ENCODE measurements at regions not wholly inside any gene's neighbourhood (a gene's known extent, or its start where the extent isn't known, plus 50 kb on each side); places are given as distances from the start of the nearest gene placed in this dataset.

DNA sequence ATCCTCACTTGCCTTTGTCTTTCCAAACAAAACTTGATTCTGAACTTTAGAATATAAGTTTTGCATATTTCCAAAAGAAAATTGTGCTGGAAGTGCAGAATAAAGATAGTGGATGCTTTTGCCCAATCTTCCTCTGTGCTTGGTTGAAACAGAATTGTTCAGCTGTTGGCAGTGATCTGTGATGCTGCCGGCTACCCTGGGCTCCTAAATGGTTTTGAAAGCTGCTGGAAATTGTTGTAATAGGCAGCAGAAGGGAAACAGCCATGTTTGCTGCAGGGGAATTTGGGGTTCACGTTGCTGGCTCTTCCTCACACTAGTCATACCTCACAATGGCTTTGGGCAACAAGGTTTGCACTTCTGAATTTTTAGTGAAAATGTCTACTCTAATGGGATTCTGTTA is 398.0 kb downstream of the RAPGEF2 start:
- no peak for DNase-seq

DNA sequence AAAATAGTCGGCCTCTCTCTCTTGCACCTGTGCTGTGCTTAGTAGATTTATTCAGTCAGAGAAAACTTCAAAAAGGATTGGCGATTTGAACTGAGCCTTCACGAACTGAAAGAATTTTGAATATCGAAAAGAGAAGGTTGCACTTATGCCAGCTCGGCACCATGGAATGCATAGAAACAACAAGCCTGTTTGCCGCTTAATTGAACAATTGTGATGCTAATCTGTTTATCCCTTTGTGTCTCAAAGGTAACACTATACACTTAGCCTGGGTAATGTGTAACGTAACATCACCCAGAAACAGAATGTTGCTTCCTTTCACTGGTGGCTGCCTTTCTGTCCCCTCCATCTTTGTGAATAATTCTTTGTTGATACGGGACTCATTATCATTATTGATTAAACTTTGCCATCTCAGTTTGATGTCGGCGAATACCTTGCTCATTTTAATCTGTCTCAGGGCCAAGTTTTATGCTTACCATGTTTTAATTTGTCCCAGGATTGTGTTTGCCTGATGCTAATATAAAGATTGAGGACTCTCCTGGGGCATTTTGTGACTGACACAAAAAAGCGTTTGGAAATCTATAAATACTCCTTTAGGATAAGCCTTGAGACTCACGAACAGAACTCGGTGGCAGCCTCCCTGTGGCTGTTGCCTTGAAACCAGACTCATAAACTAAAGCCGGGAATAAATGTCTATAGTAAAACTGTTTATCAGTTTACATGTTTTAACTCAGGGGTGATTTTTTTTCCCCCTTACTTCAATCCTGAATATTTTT is 400.5 kb downstream of the RAPGEF2 start:
- no peak for DNase-seq

DNA sequence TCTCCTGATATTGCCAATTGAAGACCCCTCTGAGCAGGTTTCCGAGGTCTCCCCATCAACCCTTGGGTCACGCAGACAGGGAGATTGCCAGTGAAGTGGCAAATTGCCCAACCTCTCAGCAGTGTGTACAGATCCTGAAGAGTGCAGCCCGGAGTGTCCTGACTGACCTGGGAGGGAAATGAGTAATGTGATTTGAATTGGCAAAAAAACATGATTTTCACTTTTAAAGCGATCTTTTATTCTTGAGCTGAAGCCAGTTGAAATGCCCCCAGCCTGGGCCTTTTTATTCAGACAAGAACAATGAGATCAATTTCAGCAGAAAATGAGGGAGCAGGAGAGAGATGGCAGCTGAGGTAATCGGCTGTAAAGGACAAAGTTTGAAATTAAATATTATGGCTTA is 401.8 kb downstream of the RAPGEF2 start:
- no peak for DNase-seq

DNA sequence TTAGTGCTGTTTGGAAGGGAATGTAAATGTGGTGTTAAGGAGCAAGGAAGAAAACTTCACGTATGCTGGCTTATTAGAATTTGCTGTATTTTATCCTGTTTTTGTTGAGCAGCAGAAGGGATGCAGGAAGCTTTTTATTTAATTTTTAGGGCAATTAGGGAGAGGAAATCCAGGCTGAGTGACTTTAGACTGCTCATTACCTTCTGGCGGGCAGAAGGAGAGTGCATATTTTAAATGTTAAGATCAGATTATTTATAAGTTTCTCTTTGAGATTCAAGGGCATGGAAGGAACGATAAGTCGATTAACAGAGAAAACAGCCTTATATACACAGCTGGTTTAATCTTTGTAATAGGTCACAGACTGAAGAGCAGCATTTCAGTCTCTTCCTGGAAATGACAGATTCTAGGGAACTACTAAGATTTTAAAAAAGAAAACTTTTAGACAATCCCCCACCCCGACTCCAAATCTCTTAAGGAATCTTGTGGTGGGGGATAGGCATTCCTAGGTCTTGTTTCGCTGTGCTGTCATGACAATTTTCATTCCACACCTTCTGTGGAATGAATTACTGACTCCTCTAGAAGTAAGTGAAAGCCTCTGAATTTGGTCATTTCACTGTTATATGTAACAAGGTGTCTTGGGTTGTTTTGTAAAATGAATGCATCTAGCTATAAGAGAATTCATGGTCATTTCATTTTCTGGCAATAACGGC is 402.5 kb downstream of the RAPGEF2 start:
- no peak for DNase-seq

DNA sequence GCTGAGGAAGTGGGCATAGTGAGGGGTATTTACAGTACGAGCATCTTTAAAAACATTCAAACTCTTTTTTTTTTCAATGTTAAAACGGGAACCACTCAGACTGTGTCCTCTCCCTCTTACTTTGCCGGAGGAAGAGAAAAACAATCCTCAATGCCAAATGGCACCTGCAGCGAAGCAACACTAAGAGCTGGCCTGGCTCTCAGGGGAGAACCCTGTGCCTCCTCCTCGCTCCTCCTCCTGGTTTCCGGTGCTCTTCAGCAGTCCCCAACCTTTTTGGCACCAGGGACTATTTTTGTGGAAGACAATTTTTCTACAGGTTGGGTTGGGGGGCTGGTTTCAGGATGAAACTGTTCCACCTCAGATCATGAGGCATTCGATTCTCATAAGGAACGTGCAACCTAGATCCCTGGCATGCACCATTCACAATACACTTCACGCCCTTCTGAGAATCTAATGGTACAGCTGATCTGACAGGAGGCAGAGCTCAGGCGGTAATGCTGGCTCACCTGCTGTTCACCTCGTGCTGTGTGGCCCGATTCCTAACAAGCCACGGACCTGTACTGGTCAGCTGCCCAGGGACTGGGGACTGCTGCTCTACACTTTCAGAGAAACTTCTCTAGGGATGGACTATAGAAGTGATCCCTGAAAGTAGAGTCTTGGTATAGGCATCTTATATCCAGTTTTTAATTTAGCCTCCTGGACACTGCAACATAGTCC is 404.1 kb downstream of the RAPGEF2 start:
- DNase-seq, result no peak

DNA sequence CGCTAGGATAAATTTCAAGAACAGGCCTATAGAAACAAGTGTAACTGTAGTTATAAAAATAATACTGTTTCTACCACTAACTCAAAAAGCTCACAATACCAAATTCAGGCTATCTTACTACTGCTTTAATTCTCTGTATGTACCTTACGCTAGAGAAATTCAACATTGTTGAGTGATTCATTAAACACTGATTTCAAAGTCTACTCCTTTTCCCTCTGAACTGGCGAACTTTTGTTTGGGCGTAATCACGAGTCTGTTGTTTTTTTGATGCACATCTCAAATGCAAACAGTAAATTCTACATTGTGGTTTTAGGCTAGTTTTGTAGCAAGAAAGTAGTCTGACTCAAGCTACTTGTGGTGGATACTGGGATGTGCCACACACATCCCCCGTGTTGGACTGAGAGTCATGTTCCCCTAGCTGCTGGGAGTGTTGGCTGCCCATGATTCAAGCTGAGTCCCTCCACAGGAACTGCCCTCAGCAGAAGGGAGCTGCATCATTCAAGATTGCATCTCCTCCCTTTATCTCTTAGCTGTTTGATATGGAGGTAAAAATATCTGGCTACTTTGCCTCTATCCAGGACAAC is 406.1 kb downstream of the RAPGEF2 start:
- DNase-seq, result no peak

DNA sequence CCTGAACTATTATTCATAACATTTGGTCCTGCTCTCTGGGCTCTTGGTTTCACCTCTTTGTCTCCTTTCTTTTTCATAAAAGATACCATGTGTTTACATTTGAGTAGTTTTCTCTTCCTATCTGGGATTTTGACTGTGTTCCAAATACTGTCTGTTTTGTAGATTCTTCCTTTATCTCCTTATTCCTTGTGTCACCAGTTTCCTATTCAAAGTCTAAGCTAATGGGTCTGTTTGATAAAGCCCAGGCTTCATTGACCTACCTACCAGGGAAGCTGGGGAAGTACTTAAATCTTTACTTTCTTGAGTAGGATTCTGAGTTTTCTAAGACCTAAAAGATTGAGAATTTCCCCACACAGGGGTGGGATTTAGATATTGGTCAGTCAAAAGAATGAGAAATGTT is 409.5 kb downstream of the RAPGEF2 start:
- DNase-seq, result no peak

DNA sequence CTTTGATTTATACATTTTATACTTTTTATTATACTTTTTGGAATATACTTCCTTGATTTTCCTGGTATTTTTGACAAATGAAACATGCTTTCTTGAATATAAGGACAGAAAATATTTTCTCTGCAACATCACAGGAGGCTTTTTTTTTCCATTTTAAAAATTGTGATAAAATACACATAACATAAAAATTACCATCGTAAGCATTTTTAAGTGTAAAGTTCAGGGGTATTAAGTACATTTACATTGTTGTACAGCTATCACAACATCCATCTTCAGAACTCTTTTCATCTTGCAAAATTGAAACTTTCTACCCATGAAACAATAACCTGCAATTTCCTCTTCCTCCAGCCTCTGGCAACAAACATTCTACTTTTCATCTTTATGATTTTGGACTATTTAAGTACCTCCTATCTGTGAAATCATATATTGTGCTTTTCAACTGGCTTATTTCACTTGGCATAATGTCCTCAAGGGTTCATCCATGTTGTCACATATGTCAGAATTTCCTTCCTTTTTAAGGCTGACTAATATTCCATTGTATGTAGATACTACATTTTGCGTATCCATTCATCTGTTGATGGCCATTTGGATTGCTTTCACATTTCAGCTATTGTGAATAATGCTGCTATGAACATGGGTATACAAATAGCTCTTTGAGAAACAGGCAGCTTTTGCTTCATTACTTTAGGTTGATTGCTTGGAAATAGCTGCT is 412.6 kb downstream of the RAPGEF2 start:
- DNase-seq, result no peak

DNA sequence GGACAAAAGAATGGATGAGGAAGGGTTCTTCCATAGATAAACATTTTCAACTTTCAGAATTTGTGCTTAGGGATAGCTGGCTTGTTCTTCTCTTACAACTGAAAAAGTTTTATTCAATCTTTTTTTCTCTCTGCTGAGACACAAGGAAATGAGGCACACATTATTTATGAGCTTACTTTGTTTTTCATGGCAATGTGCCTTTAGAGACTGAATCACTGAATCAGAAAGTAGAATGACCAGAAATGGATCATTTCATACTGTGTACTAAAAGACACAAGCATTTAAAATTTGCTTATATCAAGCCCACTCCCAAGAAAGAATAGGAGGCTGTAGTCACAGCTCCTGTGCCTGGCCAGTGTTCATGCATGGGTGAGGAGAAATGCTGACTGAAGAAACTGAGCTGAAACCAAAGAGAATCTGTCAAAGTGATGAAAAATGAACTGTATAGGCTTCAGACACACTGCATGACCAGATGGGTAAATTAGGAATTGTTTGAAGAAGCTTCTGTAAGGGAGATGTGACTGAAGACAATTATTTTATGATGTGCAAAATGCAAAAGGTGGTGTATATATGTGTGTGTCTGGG is 413.8 kb downstream of the RAPGEF2 start:
- DNase-seq, result peak; percentile 14

DNA sequence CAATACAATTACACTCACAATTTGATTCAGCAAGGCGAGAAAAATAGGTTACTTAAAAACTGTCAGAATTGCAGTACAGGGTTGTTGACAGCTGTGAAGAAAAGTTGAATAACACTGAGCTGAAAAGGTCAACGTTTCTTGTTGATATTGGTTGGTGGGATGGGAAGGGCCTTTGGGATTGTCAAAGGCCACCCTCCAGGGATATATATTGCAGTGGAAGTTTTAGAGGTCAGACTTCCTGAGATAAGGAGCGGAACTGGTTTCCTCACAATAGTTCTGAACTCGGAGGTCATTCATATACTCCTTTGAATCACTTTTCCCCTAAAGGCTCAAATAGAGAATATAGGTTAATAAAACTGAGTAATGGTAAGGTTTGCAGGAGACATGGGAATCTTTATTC is 417.2 kb downstream of the RAPGEF2 start:
- DNase-seq, result no peak

DNA sequence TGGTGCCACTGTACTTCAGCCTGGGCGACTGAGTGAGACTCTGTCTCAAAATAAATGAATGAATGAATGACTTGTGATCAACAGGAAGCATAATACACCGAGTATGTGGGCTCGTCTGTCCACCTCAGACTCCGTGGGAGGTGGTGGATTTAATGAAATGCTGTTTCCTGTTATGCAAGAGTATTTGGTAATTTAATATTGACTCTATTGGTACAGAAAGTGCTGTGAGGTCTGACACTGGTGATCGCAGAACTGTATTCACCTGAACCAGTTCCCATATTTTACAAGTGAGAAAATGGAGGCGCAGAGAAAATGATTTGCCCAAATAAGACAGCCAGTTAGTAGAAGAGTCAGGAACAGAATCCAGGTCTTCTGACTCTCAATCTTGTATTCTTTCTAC is 423.3 kb downstream of the RAPGEF2 start:
- DNase-seq, result no peak

DNA sequence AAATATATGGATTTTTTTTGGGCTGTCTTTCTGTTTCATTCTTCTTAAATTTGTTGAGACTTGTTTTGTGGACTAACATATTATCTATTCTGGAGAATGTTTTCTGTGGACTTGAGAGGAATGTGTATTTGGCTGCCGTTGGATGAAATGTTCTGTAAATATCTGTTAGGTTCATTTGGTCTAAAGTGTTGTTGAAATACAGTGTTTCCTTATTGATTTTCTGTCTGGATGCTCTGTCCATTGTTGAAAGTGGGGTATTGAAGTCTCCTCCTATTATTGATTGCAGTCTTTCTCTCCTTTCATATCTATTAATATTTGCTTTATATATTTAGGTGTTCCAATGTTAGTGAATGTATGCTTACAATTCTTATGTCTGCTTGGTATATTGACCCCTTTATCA is 431.8 kb downstream of the RAPGEF2 start:
- no peak for DNase-seq

DNA sequence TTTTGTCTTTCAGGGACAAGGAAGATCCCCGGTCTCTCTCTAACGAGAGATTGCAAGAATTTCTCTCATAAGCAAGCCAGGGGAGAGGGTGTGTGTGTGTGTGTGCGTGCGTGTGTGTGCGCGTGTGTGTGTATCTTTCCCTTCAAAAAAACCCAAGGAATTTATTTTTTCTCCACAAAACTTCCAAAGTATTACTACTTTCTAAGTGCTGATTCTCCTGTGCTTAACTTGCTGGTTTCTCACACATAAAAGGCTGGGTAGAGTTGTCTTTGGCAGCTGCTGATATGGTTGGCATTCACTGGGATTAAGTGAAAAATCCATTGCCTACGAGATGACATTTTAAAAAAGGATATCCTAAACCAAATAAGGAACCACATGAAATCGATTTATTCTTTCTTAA is 435.7 kb downstream of the RAPGEF2 start:
- no peak for DNase-seq

DNA sequence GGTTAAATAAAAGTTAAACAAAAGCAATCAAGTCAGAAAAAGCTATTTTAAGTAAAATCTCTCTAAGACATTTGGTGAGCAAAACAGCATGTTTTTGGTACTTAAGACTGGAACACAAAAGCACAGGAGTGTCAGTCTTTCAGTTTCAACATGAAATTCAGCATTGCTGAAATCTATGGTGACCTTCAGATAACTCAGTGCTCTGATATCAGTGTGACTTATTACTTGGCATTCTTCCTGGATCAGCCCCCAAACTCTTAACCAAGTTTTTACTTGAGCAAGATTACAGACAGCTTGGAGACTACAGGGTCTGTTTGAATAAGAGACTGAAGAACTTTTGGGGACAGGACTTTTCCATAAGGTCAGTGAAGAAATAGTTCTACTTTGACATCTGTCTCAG is 437.2 kb downstream of the RAPGEF2 start:
- DNase-seq, result no peak

DNA sequence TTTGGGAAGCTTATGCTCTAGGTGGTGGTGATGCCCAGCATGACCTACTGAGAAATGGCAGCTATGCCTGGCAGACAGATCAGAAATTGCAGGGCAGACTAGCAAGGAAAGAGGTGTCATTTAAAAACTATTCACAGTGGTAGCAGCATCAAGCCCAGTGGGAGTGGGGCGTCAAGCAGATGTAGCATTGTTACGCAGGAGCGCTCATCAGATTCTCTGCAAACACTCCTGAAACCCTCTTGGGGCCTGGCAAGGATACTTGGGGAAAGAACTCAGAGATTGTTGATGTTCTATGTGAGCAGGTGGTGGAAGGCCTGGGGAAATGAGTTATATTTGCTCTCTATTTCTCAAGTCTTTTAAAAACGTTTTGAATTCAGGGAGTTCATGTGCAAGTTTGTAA is 437.6 kb downstream of the RAPGEF2 start:
- no peak for DNase-seq

DNA sequence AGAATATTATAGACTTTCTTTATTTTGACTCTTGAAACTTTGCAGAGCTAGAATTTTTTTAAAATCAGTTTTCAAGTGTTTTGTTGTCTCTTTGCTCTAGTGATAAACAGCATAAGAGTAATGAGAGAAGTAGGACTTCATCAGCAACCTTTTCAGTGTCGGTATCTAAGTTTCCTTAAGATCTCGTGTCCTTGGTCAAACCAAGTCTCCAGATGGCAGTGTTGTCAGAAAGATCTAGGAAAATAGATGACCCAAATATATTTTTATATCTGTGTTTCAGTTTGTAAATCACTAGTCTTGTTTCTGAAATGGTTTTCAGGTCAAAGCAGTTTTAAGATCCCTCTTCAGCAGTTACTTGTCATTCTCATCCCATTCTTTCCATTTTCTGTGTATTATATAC is 438.3 kb downstream of the RAPGEF2 start:
- DNase-seq, result no peak

DNA sequence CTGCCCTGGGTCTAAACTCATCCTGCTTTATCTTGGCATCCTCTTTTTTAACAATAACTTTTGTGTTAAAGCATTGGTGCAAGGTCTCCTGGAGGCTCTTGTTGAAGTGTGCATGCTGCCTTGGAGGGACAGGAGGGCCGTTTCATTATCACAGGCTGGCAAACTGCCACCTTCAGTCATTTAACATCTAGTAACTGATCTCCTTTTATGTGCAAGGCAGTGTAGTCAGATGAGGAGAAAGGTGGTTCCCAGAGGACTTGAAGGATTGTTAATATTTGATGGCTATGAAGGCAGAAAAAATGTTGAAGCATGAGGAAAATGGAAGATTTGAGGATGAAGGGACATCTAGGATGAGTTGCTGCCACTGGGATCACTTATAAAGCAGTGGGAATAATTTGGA is 439.4 kb downstream of the RAPGEF2 start:
- no peak for DNase-seq

DNA sequence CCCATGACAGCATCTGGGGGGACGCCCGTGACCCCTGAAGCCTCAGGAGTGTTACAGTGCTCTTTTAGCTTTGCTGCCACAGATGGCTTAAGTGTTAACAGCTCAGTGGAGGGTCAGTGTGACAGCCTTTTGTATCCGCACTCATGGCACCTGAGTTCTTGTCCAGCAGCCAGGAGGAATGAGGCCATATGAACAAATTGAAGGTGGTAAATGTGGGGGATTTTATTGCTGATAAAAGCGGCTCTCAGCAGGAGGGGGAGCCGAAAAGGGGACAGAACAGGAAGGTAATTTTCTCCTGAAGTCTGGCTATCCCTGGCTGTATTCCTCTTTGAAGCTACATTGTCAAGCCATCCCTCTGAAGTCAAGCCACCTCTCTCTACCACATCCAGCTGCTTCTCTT is 441.0 kb downstream of the RAPGEF2 start:
- no peak for DNase-seq

DNA sequence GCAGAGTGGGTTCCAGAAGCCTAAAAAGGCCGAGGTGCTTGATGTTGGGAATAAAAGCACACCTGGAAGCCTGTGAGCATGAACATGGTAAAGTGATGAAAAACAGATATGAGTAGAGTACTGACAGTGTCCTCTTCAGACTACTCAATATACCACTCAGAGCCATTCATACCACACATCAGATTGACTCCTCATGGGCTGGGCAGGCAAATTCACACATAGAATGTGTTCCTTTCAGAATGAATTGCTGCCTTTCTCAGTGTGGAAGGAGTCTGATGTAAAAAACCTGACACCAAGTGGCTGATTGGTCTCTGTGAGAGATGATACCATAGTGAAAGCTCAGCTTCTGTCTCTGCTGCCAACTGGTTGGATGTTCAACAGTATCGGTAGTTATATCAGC is 442.7 kb downstream of the RAPGEF2 start:
- DNase-seq, result no peak

DNA sequence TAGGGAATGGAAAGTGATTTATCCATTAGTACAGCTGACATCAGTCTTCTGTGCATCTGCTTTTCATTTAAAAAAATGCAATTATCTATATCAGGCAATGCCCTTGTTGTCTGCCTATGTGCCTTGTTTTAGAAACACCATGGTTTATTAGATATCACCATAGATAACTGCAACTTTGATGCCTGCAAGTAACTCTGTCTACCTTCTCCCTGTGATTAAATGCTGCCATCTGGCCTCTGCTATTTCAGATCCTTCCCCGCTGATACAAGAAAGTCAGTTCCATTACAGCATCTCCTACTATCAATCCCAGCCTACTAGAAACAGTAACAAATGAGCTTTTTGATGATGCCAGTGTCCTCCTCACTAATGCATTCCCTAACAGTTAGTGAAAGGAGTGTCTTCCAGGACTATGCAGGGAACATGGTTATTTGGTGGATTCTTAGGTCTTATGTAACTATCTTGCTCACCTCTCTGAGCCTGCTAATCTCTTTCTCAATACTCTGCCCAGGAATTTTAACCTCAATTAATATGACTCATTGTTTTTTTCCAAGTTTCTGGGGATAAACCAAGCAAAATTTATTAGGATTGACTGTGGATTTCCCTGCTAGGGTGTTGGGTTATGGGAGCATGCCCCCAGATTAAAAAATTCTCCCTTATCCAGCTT is 444.9 kb downstream of the RAPGEF2 start:
- DNase-seq, result no peak

DNA sequence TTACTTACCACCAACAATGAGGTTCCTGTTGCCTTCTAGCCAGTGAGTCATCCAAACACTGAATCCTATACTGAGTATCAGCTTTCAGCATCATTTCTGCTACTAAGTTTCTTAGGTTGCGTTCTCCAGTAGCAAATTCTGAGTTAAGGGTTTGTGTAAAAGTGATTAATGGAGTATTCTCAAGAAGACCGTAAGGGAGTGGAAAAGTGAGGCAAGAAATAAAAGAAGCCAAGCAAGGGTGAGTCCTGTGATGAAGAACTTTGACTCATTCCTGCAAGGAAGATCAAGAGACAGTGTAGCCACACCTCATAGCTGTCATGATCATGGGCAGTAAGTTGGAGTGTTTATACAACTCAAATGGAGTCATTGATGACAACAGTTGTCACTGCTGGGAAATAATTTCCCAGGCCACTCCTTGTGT is 446.2 kb downstream of the RAPGEF2 start:
- DNase-seq, result no peak

All from left kidney (tissue), 1 donor.